K562 (cell line): ENCODE measurements at regions not wholly inside any gene's neighbourhood (a gene's known extent, or its start where the extent isn't known, plus 50 kb on each side); places are given as distances from the start of the nearest gene placed in this dataset.
A peak's percentile ranks its signal among the peaks of the same experiment; 100 is the strongest.

Experiments used
- ATAC-seq: fragments of 200-7000 bp; cut with Tn5 transposase; 3 replicates; pipeline ENCODE4 v1.9.1; 2020; ENCODE audit warnings: moderate library complexity
- BruUV-seq: library from RNA; stranded (reverse); fragments of 400-500 nt; replicated peaks from 2 replicates; lab custom pipeline; 2021; lab: Mats Ljungman, UMichigan
- CTCF ChIA-PET: fragments of 300-600 bp; formaldehyde crosslinking; extraction: SDS; loops from one replicate; lab custom pipeline; 2021; ENCODE audit warnings: low intra/inter-chr PET ratio; lab: Yijun Ruan, JAX
- POLR2A ChIA-PET: fragments of 300-600, 350-650 bp; sonication (Branson Sonifier 250); formaldehyde crosslinking; extraction: SDS; loops from one replicate; lab custom pipeline; 2021; ENCODE audit warnings: antibody characterized with exemption, inconsistent platforms; lab: Yijun Ruan, JAX
- DNase-seq, 4 experiments: peaks; one replicate each; pipeline versions ENCODE4 v3.0.0 to v3.0.0-alpha.2; 2011 to 2018; ENCODE audit warnings: low spot score in 3 of 4, mixed read lengths in 3 of 4; ENCODE audit errors: extremely low read depth in 1 of 4
- FAIRE-seq: peaks from 2 replicates; lab custom pipeline; 2011; peaks lifted over from hg19 to GRCh38; lab: Jason Lieb, UNC
- H2AFZ ChIP-seq: 2 replicates; pipeline ENCODE4 v1.6.0; 2011; ENCODE audit warnings: low read depth, low read length, control low read depth, inconsistent platforms
- H3K27ac ChIP-seq: fragments of 200-600 bp; 3 replicates; pipeline ENCODE4 v1.8.0; 2011; ENCODE audit warnings: low read depth, mild to moderate bottlenecking, control low read depth, inconsistent platforms, low read length, moderate library complexity, mixed read lengths; ENCODE audit errors: extremely low read depth
- H3K27me3 ChIP-seq, 2 experiments: fragments of 300-600 bp in 1 of 2; 2 replicates in 1 of 2; 3 replicates in 1 of 2; pipeline versions ENCODE4 v1.6.0 to v1.8.0; 2011; ENCODE audit warnings: inconsistent platforms in 2 of 2, low read length in 2 of 2, mild to moderate bottlenecking in 1 of 2, mixed read lengths in 1 of 2, moderate library complexity in 1 of 2; ENCODE audit not compliant: control insufficient read depth in 2 of 2, insufficient read depth in 2 of 2
- H3K36me3 ChIP-seq: fragments of 300-600 bp; 3 replicates; pipeline ENCODE4 v1.8.0; 2011; ENCODE audit warnings: mild to moderate bottlenecking, low read length, inconsistent platforms; ENCODE audit not compliant: control insufficient read depth, insufficient read depth
- H3K4me1 ChIP-seq, 2 experiments: fragments of 200-600 bp in 1 of 2; replicated peaks in 1 of 2; 2 replicates in 1 of 2; 3 replicates in 1 of 2; pipeline versions ENCODE4 v1.5.1 to v1.8.0; 2011; ENCODE audit warnings: inconsistent platforms in 2 of 2, low read length in 2 of 2, mild to moderate bottlenecking in 1 of 2, mixed read lengths in 1 of 2, moderate library complexity in 1 of 2; ENCODE audit not compliant: control insufficient read depth in 2 of 2, insufficient read depth in 2 of 2
- H3K4me2 ChIP-seq: 2 replicates; pipeline ENCODE4 v1.6.1; 2011; ENCODE audit warnings: low read length, control low read depth, inconsistent platforms, mixed read lengths; ENCODE audit not compliant: insufficient read depth
- H3K4me3 ChIP-seq: fragments of 200-600 bp; sonication (generic), shearing (Covaris generic); 2 replicates; pipeline ENCODE4 v1.5.1; 2016; ENCODE audit warnings: control low read depth, inconsistent platforms
- H3K79me2 ChIP-seq: fragments of 200-600 bp; 3 replicates; pipeline ENCODE4 v1.8.0; 2011; ENCODE audit warnings: low read length, inconsistent platforms; ENCODE audit not compliant: control insufficient read depth, insufficient read depth
- H3K9ac ChIP-seq, 2 experiments: 2 replicates each; pipeline versions ENCODE4 v1.6.0 to v1.6.1; 2011; ENCODE audit warnings: low read depth in 2 of 2, low read length in 2 of 2, control low read depth in 1 of 2, inconsistent platforms in 1 of 2, mild to moderate bottlenecking in 1 of 2, mixed read lengths in 1 of 2; ENCODE audit not compliant: insufficient read depth in 1 of 2
- H3K9me1 ChIP-seq: one replicate; pipeline ENCODE4 v1.6.0; 2011; ENCODE audit warnings: inconsistent platforms, mild to moderate bottlenecking, low read length, moderate library complexity; ENCODE audit not compliant: control insufficient read depth, insufficient read depth
- H3K9me3 ChIP-seq: replicated peaks from 2 replicates; pipeline ENCODE4 v1.5.1; 2011; ENCODE audit warnings: low read depth, low read length, inconsistent platforms; ENCODE audit not compliant: control insufficient read depth, insufficient read depth
- H4K20me1 ChIP-seq: replicated peaks from 2 replicates; pipeline ENCODE4 v1.6.1; 2011; ENCODE audit warnings: low read length, inconsistent platforms, mixed read lengths; ENCODE audit not compliant: control insufficient read depth, insufficient read depth
- CEBPG ChIP-seq, 3 experiments: fragments of 200-800 bp in 1 of 3; sonication (Bioruptor generic) in 1 of 3; sonication (generic) in 1 of 3; formaldehyde crosslinking in 1 of 3; IDR thresholded peaks in 2 of 3; conservative IDR thresholded peaks in 1 of 3; 2 replicates each; pipeline versions ENCODE4 v1.6.1 to v1.8.0; 2016 to 2022; ENCODE audit warnings: missing compliant biosample characterization in 2 of 3, missing genetic modification characterization in 2 of 3, mild to moderate bottlenecking in 1 of 3, missing genetic modification reagents in 1 of 3
- HOXB6 ChIP-seq: fragments of 250-450 bp; sonication (Bioruptor Pico); IDR thresholded peaks from 2 replicates; pipeline ENCODE4 v1.5.1; 2022; ENCODE audit warnings: mild to moderate bottlenecking, borderline replicate concordance
- POLR2A ChIP-seq: fragments of 450-650 bp; conservative IDR thresholded peaks from 2 replicates; pipeline ENCODE4 v1.6.1; 2016
- SMARCA4 ChIP-seq: fragments of 450-650 bp; IDR thresholded peaks from 2 replicates; pipeline ENCODE4 v1.6.1; 2016
- ZBTB33 ChIP-seq: sonication (generic); formaldehyde crosslinking; IDR thresholded peaks from 2 replicates; pipeline ENCODE4 v1.8.1; 2023; ENCODE audit warnings: mild to moderate bottlenecking, missing genetic modification reagents
- ZNF282 ChIP-seq: sonication (generic); formaldehyde crosslinking; IDR thresholded peaks from 2 replicates; pipeline ENCODE4 v1.8.1; 2023; ENCODE audit warnings: missing genetic modification reagents
- ZNF507 ChIP-seq: conservative IDR thresholded peaks from 2 replicates; pipeline ENCODE4 v1.6.1; 2017; ENCODE audit warnings: missing genetic modification characterization, missing compliant biosample characterization
- WGBS: fragments of 100-300 bp; shearing (Covaris generic); methylation state at CpG from one replicate; pipeline ENCODE4 v1.1.6; 2016; ENCODE audit warnings: low coverage, mixed read lengths; ENCODE audit not compliant: insufficient coverage; ENCODE audit errors: missing lambda C conversion rate; 5-methylcytosine and 5-hydroxymethylcytosine counted together
- in situ Hi-C: fragments of 300-500 bp; cut with MboI; formaldehyde crosslinking; loops from 4 replicates; pipeline ENCODE4 v1.15.0; 2018; ENCODE audit warnings: inconsistent platforms, mixed read lengths
- intact Hi-C: fragments of 100-400 bp; cut with micrococcal nuclease; formaldehyde crosslinking; loops from 2 replicates; pipeline ENCODE4 v1.14.2; 2022

GRCh38 chr10:10508211-10508610 lies 509.5 kb upstream of the CELF2 start:
- Histone ChIP-seq H3K27ac (no peak overlapping the region), H4K20me1 (no peaks in the 10 kb centered on the region), H3K36me3 (no peaks in the 10 kb centered on the region), H3K4me2 (no peak overlapping the region), H3K9me1 (no peaks in the 10 kb centered on the region), H3K4me3 (no peak overlapping the region), H3K9me3 (no peaks in the 10 kb centered on the region), H3K79me2 (no peaks in the 10 kb centered on the region), H3K9ac (no peak overlapping the region), H2AFZ (no peak overlapping the region), H3K4me1 (no peaks in the 10 kb centered on the region), H3K27me3 (no peaks in the 10 kb centered on the region)
- WGBS: 0% methylated on average over 2 of the region's 3 CpGs
- no peak for TF ChIP-seq ZBTB33 (CRISPR knock-in tag)
- no peak for TF ChIP-seq ZNF507
- no peak for TF ChIP-seq HOXB6 (CRISPR knock-in tag)
- no peak for ATAC-seq
- no TSS peak for BruUV-seq
- CTCF ChIA-PET: no interaction called here
- in situ Hi-C loops: no loop called here
- FAIRE-seq: no peak
- no peak for DNase-seq
- intact Hi-C loops: no loop called here
- POLR2A ChIA-PET: no interaction called here

GRCh38 chr10:10510179-10510578 lies 507.5 kb upstream of the CELF2 start:
- Histone ChIP-seq H4K20me1 (no peaks in the 10 kb centered on the region), H3K27ac (no peak overlapping the region), H3K79me2 (no peaks in the 10 kb centered on the region), H3K9me3 (no peaks in the 10 kb centered on the region), H3K4me2 (no peak overlapping the region), H3K4me1 (no peaks in the 10 kb centered on the region), H3K4me3 (no peak overlapping the region), H3K9ac (no peak overlapping the region), H2AFZ (no peak overlapping the region), H3K36me3 (no peaks in the 10 kb centered on the region), H3K27me3 (no peaks in the 10 kb centered on the region), H3K9me1 (no peaks in the 10 kb centered on the region)
- TF ChIP-seq POLR2A (no peak), CEBPG (CRISPR knock-in tag; IDR thresholded peaks at IDR 0.05) (no peak), CEBPG (tag; conservative IDR thresholded peaks at IDR 0.05 in 1 of 2, IDR thresholded peaks at IDR 0.05 in 1 of 2) (peak in 1 of 2 experiments; percentile 41; a peak in 1 of 4 replicates), ZNF282 (CRISPR knock-in tag) (no peak), SMARCA4 (no peak)
- DNase-seq (no peak), ATAC-seq (no peak), FAIRE-seq (no peak)
- POLR2A ChIA-PET: no interaction called here
- CTCF ChIA-PET: no interaction called here
- intact Hi-C loops (no loop called here), in situ Hi-C loops (no loop called here)
- no TSS peak for BruUV-seq
- WGBS: 2% methylated on average over 3 of the region's 3 CpGs
